ENCODE measurements at regions not wholly inside any gene's neighbourhood (a gene's known extent, or its start where the extent isn't known, plus 50 kb on each side); places are given as distances from the start of the nearest gene placed in this dataset.

GRCh38 chr4:103998756-103999155 is 279.0 kb upstream of the TACR3 start:
- no peaks in the 10 kb centered on the region for H3K27me3 ChIP-seq (ENCODE audit: insufficient read depth)
- no peaks in the 10 kb centered on the region for H3F3A ChIP-seq (replicated peaks; ENCODE audit: low read depth)
- DNase-seq (ENCODE audit: low spot score) (no peak), ATAC-seq (no peak)
- peaks cover 11% of the 10 kb centered on the region for H3K4me1 Mint-ChIP-seq
- no peak overlapping the region for H3K4me3 Mint-ChIP-seq
- no peak overlapping the region for H3K4me3 ChIP-seq
- peaks cover 6% of the 10 kb centered on the region for H3K27me3 Mint-ChIP-seq (ENCODE audit: insufficient read depth, low read depth, poor library complexity)
- H3K27ac Mint-ChIP-seq = no peak overlapping the region
- H4K20me1 ChIP-seq (replicated peaks; ENCODE audit: insufficient read depth) = no peaks in the 10 kb centered on the region
- peaks cover 10% of the 10 kb centered on the region; the same call in 1 of the 2 replicates for H3K36me3 ChIP-seq (ENCODE audit: insufficient read depth)
- no peak overlapping the region for H3K4me2 ChIP-seq
- H3K79me2 ChIP-seq (replicated peaks; ENCODE audit: insufficient read depth) = no peaks in the 10 kb centered on the region
- peaks cover 6% of the 10 kb centered on the region; the same call in 1 of the 2 replicates for H3K4me1 ChIP-seq (ENCODE audit: insufficient read depth)
- TF ChIP-seq, protein P1, sequence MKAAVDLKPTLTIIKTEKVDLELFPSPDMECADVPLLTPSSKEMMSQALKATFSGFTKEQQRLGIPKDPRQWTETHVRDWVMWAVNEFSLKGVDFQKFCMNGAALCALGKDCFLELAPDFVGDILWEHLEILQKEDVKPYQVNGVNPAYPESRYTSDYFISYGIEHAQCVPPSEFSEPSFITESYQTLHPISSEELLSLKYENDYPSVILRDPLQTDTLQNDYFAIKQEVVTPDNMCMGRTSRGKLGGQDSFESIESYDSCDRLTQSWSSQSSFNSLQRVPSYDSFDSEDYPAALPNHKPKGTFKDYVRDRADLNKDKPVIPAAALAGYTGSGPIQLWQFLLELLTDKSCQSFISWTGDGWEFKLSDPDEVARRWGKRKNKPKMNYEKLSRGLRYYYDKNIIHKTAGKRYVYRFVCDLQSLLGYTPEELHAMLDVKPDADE (IDR thresholded peaks at IDR 0.05) = no peak
- TF ChIP-seq CREB1 (CRISPR knock-in tag; IDR thresholded peaks at IDR 0.05; ENCODE audit: low read depth) = no peak
- TF ChIP-seq NANOG (IDR thresholded peaks at IDR 0.05; ENCODE audit: borderline replicate concordance) = no peak
- TF ChIP-seq REST (IDR thresholded peaks at IDR 0.05; ENCODE audit: unreplicated experiment) = no peak
- TF ChIP-seq, protein P2, sequence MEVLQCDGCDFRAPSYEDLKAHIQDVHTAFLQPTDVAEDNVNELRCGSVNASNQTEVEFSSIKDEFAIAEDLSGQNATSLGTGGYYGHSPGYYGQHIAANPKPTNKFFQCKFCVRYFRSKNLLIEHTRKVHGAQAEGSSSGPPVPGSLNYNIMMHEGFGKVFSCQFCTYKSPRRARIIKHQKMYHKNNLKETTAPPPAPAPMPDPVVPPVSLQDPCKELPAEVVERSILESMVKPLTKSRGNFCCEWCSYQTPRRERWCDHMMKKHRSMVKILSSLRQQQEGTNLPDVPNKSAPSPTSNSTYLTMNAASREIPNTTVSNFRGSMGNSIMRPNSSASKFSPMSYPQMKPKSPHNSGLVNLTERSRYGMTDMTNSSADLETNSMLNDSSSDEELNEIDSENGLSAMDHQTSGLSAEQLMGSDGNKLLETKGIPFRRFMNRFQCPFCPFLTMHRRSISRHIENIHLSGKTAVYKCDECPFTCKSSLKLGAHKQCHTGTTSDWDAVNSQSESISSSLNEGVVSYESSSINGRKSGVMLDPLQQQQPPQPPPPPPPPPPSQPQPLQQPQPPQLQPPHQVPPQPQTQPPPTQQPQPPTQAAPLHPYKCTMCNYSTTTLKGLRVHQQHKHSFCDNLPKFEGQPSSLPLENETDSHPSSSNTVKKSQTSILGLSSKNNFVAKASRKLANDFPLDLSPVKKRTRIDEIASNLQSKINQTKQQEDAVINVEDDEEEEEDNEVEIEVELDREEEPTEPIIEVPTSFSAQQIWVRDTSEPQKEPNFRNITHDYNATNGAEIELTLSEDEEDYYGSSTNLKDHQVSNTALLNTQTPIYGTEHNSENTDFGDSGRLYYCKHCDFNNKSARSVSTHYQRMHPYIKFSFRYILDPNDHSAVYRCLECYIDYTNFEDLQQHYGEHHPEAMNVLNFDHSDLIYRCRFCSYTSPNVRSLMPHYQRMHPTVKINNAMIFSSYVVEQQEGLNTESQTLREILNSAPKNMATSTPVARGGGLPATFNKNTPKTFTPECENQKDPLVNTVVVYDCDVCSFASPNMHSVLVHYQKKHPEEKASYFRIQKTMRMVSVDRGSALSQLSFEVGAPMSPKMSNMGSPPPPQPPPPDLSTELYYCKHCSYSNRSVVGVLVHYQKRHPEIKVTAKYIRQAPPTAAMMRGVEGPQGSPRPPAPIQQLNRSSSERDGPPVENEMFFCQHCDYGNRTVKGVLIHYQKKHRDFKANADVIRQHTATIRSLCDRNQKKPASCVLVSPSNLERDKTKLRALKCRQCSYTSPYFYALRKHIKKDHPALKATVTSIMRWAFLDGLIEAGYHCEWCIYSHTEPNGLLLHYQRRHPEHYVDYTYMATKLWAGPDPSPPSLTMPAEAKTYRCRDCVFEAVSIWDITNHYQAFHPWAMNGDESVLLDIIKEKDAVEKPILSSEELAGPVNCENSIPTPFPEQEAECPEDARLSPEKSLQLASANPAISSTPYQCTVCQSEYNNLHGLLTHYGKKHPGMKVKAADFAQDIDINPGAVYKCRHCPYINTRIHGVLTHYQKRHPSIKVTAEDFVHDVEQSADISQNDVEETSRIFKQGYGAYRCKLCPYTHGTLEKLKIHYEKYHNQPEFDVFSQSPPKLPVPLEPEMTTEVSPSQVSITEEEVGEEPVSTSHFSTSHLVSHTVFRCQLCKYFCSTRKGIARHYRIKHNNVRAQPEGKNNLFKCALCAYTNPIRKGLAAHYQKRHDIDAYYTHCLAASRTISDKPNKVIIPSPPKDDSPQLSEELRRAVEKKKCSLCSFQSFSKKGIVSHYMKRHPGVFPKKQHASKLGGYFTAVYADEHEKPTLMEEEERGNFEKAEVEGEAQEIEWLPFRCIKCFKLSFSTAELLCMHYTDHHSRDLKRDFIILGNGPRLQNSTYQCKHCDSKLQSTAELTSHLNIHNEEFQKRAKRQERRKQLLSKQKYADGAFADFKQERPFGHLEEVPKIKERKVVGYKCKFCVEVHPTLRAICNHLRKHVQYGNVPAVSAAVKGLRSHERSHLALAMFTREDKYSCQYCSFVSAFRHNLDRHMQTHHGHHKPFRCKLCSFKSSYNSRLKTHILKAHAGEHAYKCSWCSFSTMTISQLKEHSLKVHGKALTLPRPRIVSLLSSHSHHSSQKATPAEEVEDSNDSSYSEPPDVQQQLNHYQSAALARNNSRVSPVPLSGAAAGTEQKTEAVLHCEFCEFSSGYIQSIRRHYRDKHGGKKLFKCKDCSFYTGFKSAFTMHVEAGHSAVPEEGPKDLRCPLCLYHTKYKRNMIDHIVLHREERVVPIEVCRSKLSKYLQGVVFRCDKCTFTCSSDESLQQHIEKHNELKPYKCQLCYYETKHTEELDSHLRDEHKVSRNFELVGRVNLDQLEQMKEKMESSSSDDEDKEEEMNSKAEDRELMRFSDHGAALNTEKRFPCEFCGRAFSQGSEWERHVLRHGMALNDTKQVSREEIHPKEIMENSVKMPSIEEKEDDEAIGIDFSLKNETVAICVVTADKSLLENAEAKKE (CRISPR knock-in tag; IDR thresholded peaks at IDR 0.05) = no peak
- TF ChIP-seq ZNF331 (CRISPR knock-in tag; IDR thresholded peaks at IDR 0.05; ENCODE audit: low read depth) = no peak
- TF ChIP-seq STAT1 (IDR thresholded peaks at IDR 0.05; ENCODE audit: unreplicated experiment) = no peak
- no peak for TF ChIP-seq JUNB (IDR thresholded peaks at IDR 0.05; ENCODE audit: unreplicated experiment)
- no peak for TF ChIP-seq EZH2 (IDR thresholded peaks at IDR 0.05; ENCODE audit: low read depth, unreplicated experiment)
- TF ChIP-seq ZNF114 (CRISPR knock-in tag; IDR thresholded peaks at IDR 0.05) = no peak
- TF ChIP-seq POLR2AphosphoS5 (IDR thresholded peaks at IDR 0.05; ENCODE audit: low read depth) = no peak
- no peak for TF ChIP-seq CTCF (conservative IDR thresholded peaks at IDR 0.05; ENCODE audit: low read depth in 2 of 2)
- no peak for TF ChIP-seq EZH2phosphoT487 (IDR thresholded peaks at IDR 0.05; ENCODE audit: unreplicated experiment)
- H3K36me3 Mint-ChIP-seq (ENCODE audit: low read depth) = peaks cover 21% of the 10 kb centered on the region
- H3K9me2 ChIP-seq (ENCODE audit: insufficient read depth) = no peaks in the 10 kb centered on the region
- H3K9me3 Mint-ChIP-seq = peaks cover 29% of the 10 kb centered on the region
- H2AFZ ChIP-seq = no peak overlapping the region
- no peak overlapping the region for H3K27ac ChIP-seq (ENCODE audit: low read depth)

All from GM23338 (cell line).